ENCODE measurements at regions not wholly inside any gene's neighbourhood (a gene's known extent, or its start where the extent isn't known, plus 50 kb on each side); places are given as distances from the start of the nearest gene placed in this dataset.

- POLR2A ChIA-PET: interaction anchor here (0.7 kb wide), 1 partner anchor 15 kb away, joined by 3 read pairs; no protein-coding TSS in a partner anchor
- H3K27ac ChIP-seq (ENCODE audit: low read depth, low read length): no peak overlapping the region
- CTCF ChIA-PET: interaction anchor here (1.2 kb wide), 1 partner anchor 17 kb away, joined by 4 read pairs; no protein-coding TSS in a partner anchor
- no peaks in the 10 kb centered on the region for H4K20me1 ChIP-seq (ENCODE audit: insufficient read depth)
- H3K79me2 ChIP-seq (ENCODE audit: insufficient read depth, low read length): no peaks in the 10 kb centered on the region
- H2AFZ ChIP-seq (ENCODE audit: low read depth, low read length, poor library complexity, severe bottlenecking): no peak overlapping the region
- no peak for DNase-seq (ENCODE audit: low read depth, low spot score)
- no peaks in the 10 kb centered on the region for H3K27me3 ChIP-seq (ENCODE audit: insufficient read depth, low read length)
- RAD21 ChIA-PET (ENCODE audit: low non-redundant PET in 1 of 2, low total read pairs in 2 of 2, uncharacterized antibody in 2 of 2, unreplicated experiment in 2 of 2): no interaction called here
- H3K4me2 ChIP-seq (ENCODE audit: low read length): no peak overlapping the region
- H3K9me3 ChIP-seq (ENCODE audit: control insufficient read depth in 1 of 2, insufficient read depth in 1 of 2, low read depth in 1 of 2, low read length in 2 of 2): no peaks in the 10 kb centered on the region
- no peak overlapping the region for H3K4me3 ChIP-seq (replicated peaks in 1 of 2; ENCODE audit: low read depth in 1 of 2, low read length in 2 of 2)
- ATAC-seq: no peak
- no peak for TF ChIP-seq RAD21 (IDR thresholded peaks at IDR 0.05; ENCODE audit: low read depth)
- no peak for TF ChIP-seq JUND (IDR thresholded peaks at IDR 0.05)
- TF ChIP-seq ELF1 (IDR thresholded peaks at IDR 0.05; ENCODE audit: borderline replicate concordance, low read depth): no peak
- no peak for TF ChIP-seq SRF (IDR thresholded peaks at IDR 0.05; ENCODE audit: low read depth)
- no peak for TF ChIP-seq EZH2phosphoT487 (IDR thresholded peaks at IDR 0.05; ENCODE audit: borderline replicate concordance)
- no peaks in the 10 kb centered on the region for H3K36me3 ChIP-seq (ENCODE audit: control insufficient read depth in 1 of 2, insufficient read depth in 2 of 2, low read length in 2 of 2)
- intact Hi-C loops (cut with micrococcal nuclease): no loop called here
- H3K4me1 ChIP-seq (ENCODE audit: control insufficient read depth in 1 of 2, insufficient read depth in 2 of 2, low read length in 2 of 2): peaks cover 6 to 13% of the 10 kb centered on the region in 2 experiments; a peak in 3 of 4 replicates
- no TSS peak for BruUV-seq (replicated peaks)
- H3K9ac ChIP-seq (ENCODE audit: low read length): no peak overlapping the region
- no peaks in the 10 kb centered on the region for H3K9me2 ChIP-seq (ENCODE audit: insufficient read depth)
Observed at GRCh38 chr11:10926801-10927211, 69.0 kb upstream of the ZBED5 start.

GRCh38 chr11:10925149-10925926, 67.5 kb upstream of the ZBED5 start:
- H3K9ac ChIP-seq (ENCODE audit: low read length): no peak overlapping the region
- H3K36me3 ChIP-seq (ENCODE audit: control insufficient read depth in 1 of 2, insufficient read depth in 2 of 2, low read length in 2 of 2): no peaks in the 10 kb centered on the region
- H3K9me2 ChIP-seq (ENCODE audit: insufficient read depth): no peaks in the 10 kb centered on the region
- intact Hi-C loops (cut with micrococcal nuclease): no loop called here
- ChIA-PET POLR2A (interaction anchor here (1.8 kb wide), 1 partner anchor 116 kb away, joined by 7 read pairs; the partner anchor contains the start of gene EIF4G2), RAD21 (ENCODE audit: low non-redundant PET in 1 of 2, low total read pairs in 2 of 2, uncharacterized antibody in 2 of 2, unreplicated experiment in 2 of 2) (no interaction called here), CTCF (interaction anchor here (1.4 kb wide), 1 partner anchor 9 kb away, joined by 3 read pairs; no protein-coding TSS in a partner anchor)
- no peak for DNase-seq (ENCODE audit: low read depth, low spot score)
- no peaks in the 10 kb centered on the region for H3K27me3 ChIP-seq (ENCODE audit: insufficient read depth, low read length)
- BruUV-seq (replicated peaks): no TSS peak
- H3K27ac ChIP-seq (ENCODE audit: low read depth, low read length): no peak overlapping the region
- no peaks in the 10 kb centered on the region for H4K20me1 ChIP-seq (ENCODE audit: insufficient read depth)
- H3K79me2 ChIP-seq (ENCODE audit: insufficient read depth, low read length): no peaks in the 10 kb centered on the region
- H2AFZ ChIP-seq (ENCODE audit: low read depth, low read length, poor library complexity, severe bottlenecking): no peak overlapping the region
- no peak overlapping the region for H3K4me3 ChIP-seq (replicated peaks in 1 of 2; ENCODE audit: low read depth in 1 of 2, low read length in 2 of 2)
- peaks cover 0 to 3% of the 10 kb centered on the region in 2 experiments; a peak in 2 of 4 replicates for H3K4me1 ChIP-seq (ENCODE audit: control insufficient read depth in 1 of 2, insufficient read depth in 2 of 2, low read length in 2 of 2)
- no peak for ATAC-seq
- H3K9me3 ChIP-seq (ENCODE audit: control insufficient read depth in 1 of 2, insufficient read depth in 1 of 2, low read depth in 1 of 2, low read length in 2 of 2): no peaks in the 10 kb centered on the region
- H3K4me2 ChIP-seq (ENCODE audit: low read length): no peak overlapping the region
- TF ChIP-seq CTCF (IDR thresholded peaks at IDR 0.05 in 2 of 3, conservative IDR thresholded peaks at IDR 0.05 in 1 of 3; ENCODE audit: borderline replicate concordance in 1 of 3, insufficient read depth in 1 of 3, low read depth in 2 of 3, low read length in 2 of 3): no peak
- TF ChIP-seq CEBPB (IDR thresholded peaks at IDR 0.05; ENCODE audit: low read depth): no peak
- no peak for TF ChIP-seq EZH2phosphoT487 (IDR thresholded peaks at IDR 0.05; ENCODE audit: borderline replicate concordance)
- TF ChIP-seq MAX (IDR thresholded peaks at IDR 0.05): no peak
- no peak for TF ChIP-seq TCF7L2 (IDR thresholded peaks at IDR 0.05; ENCODE audit: borderline replicate concordance, extremely low read depth, insufficient read depth, insufficient read length)
- no peak for TF ChIP-seq CBX3 (IDR thresholded peaks at IDR 0.05; ENCODE audit: low read depth)
- no peak for TF ChIP-seq JUND (IDR thresholded peaks at IDR 0.05)
- TF ChIP-seq EZH2 (IDR thresholded peaks at IDR 0.05): no peak
- no peak for TF ChIP-seq ZNF274 (IDR thresholded peaks at IDR 0.05; ENCODE audit: low read depth, low read length)
- TF ChIP-seq ZBTB33 (IDR thresholded peaks at IDR 0.05; ENCODE audit: extremely low read depth, insufficient replicate concordance, low read length): no peak
- TF ChIP-seq RAD21 (IDR thresholded peaks at IDR 0.05; ENCODE audit: low read depth): no peak
- no peak for TF ChIP-seq ZFX (IDR thresholded peaks at IDR 0.05)

Measured in HCT116 (cell line).